HepG2 (cell line): ENCODE measurements at regions not wholly inside any gene's neighbourhood (a gene's known extent, or its start where the extent isn't known, plus 50 kb on each side); places are given as distances from the start of the nearest gene placed in this dataset.

Source experiments
- CCDC6 ChIP-seq: sonication (generic); formaldehyde crosslinking; IDR thresholded peaks from 2 replicates; pipeline ENCODE4 v1.8.1; 2022; ENCODE audit warnings: mild to moderate bottlenecking, missing genetic modification reagents, moderate library complexity
- GLMP ChIP-seq: sonication (generic); formaldehyde crosslinking; IDR thresholded peaks from 2 replicates; pipeline ENCODE4 v1.9.0; 2021; ENCODE audit warnings: missing genetic modification reagents, mild to moderate bottlenecking, borderline replicate concordance
- MTF2 ChIP-seq: sonication (generic); formaldehyde crosslinking; IDR thresholded peaks from 2 replicates; pipeline ENCODE4 v1.5.0; 2020; ENCODE audit warnings: missing genetic modification reagents, borderline replicate concordance
- RAD51 ChIP-seq: fragments of 450-650 bp; IDR thresholded peaks from 2 replicates; pipeline ENCODE4 v1.6.1; 2016; ENCODE audit warnings: borderline replicate concordance
- STAG1 ChIP-seq: sonication (generic); formaldehyde crosslinking; IDR thresholded peaks from 2 replicates; pipeline ENCODE4 v1.4.0; 2020; ENCODE audit warnings: missing genetic modification reagents
- ZBED4 ChIP-seq: sonication (generic); formaldehyde crosslinking; IDR thresholded peaks from 2 replicates; pipeline ENCODE4 v1.4.0; 2020; ENCODE audit warnings: missing genetic modification reagents, borderline replicate concordance
- ZBTB37 ChIP-seq: sonication (generic); formaldehyde crosslinking; IDR thresholded peaks from 2 replicates; pipeline ENCODE4 v1.4.0; 2020; ENCODE audit warnings: mild to moderate bottlenecking, missing genetic modification reagents
- ZNF407 ChIP-seq: sonication (generic); formaldehyde crosslinking; IDR thresholded peaks from one replicate; pipeline ENCODE4 v1.5.1; 2020; ENCODE audit warnings: mild to moderate bottlenecking, missing genetic modification reagents; ENCODE audit errors: not compliant biosample characterization

GRCh38 chr17:51371732-51372151, 111.4 kb downstream of the UTP18 start (continued):
- TF ChIP-seq ZBED4 (no peak), GLMP (CRISPR knock-in tag) (no peak), ZNF407 (CRISPR knock-in tag) (no peak), STAG1 (CRISPR knock-in tag) (peak; percentile 95), CCDC6 (CRISPR knock-in tag) (no peak), MTF2 (CRISPR knock-in tag) (no peak), RAD51 (no peak), ZBTB37 (CRISPR knock-in tag) (no peak)
